MM.1S (cell line): ENCODE measurements at regions not wholly inside any gene's neighbourhood (a gene's known extent, or its start where the extent isn't known, plus 50 kb on each side); places are given as distances from the start of the nearest gene placed in this dataset.

ENCODE experiments used
- DNase-seq: peaks from one replicate; pipeline ENCODE4 v3.0.0-alpha.2; 2015
- H2AFZ ChIP-seq: fragments of 300-600 bp; sonication (generic); 2 replicates; pipeline ENCODE4 v1.6.0; 2016; ENCODE audit warnings: antibody characterized with exemption, low read length
- H3F3A ChIP-seq: fragments of 300-600 bp; sonication (generic); 2 replicates; pipeline ENCODE4 v1.6.1; 2016; ENCODE audit warnings: mild to moderate bottlenecking, antibody characterized with exemption, low read length, moderate library complexity, mixed read lengths; ENCODE audit not compliant: insufficient read depth
- H3K27ac ChIP-seq: fragments of 300-600 bp; sonication (generic); 2 replicates; pipeline ENCODE4 v1.5.1; 2016; ENCODE audit warnings: mild to moderate bottlenecking, low read length
- H3K27me3 ChIP-seq: fragments of 300-600 bp; sonication (generic); replicated peaks from 2 replicates; pipeline ENCODE4 v1.6.0; 2016; ENCODE audit warnings: low read length; ENCODE audit not compliant: insufficient read depth
- H3K36me3 ChIP-seq: fragments of 300-600 bp; sonication (generic); replicated peaks from 2 replicates; pipeline ENCODE4 v1.6.1; 2016; ENCODE audit warnings: mild to moderate bottlenecking, low read length, mixed read lengths; ENCODE audit not compliant: insufficient read depth
- H3K4me1 ChIP-seq: fragments of 300-600 bp; sonication (generic); 2 replicates; pipeline ENCODE4 v1.6.1; 2016; ENCODE audit warnings: low read length, mixed read lengths
- H3K4me2 ChIP-seq: fragments of 300-600 bp; sonication (generic); 2 replicates; pipeline ENCODE4 v1.6.0; 2016; ENCODE audit warnings: low read depth, low read length
- H3K4me3 ChIP-seq: fragments of 300-600 bp; sonication (generic); 2 replicates; pipeline ENCODE4 v1.5.1; 2016; ENCODE audit warnings: low read length, mixed read lengths
- H3K79me2 ChIP-seq: fragments of 300-600 bp; sonication (generic); 2 replicates; pipeline ENCODE4 v1.6.1; 2016; ENCODE audit warnings: mixed run types, low read length, mixed read lengths
- H3K9ac ChIP-seq: fragments of 300-600 bp; sonication (generic); 2 replicates; pipeline ENCODE4 v1.6.1; 2016; ENCODE audit warnings: low read length, mixed read lengths
- H3K9me2 ChIP-seq: fragments of 300-600 bp; sonication (generic); replicated peaks from 2 replicates; pipeline ENCODE4 v1.6.1; 2016; ENCODE audit warnings: mild to moderate bottlenecking, low read length, mixed read lengths; ENCODE audit not compliant: insufficient read depth
- H3K9me3 ChIP-seq: fragments of 300-600 bp; sonication (generic); replicated peaks from 2 replicates; pipeline ENCODE4 v1.6.1; 2016; ENCODE audit warnings: mild to moderate bottlenecking, low read length, mixed read lengths; ENCODE audit not compliant: insufficient read depth
- H4K20me1 ChIP-seq: fragments of 300-600 bp; sonication (generic); 2 replicates; pipeline ENCODE4 v1.6.1; 2016; ENCODE audit warnings: mild to moderate bottlenecking, low read length, moderate library complexity, mixed read lengths; ENCODE audit not compliant: insufficient read depth
- EZH2 ChIP-seq: fragments of 300-600 bp; sonication (generic); optimal IDR thresholded peaks from 2 replicates; pipeline ENCODE3; 2017; ENCODE audit warnings: low read depth, mild to moderate bottlenecking, antibody characterized with exemption, low read length, mixed read lengths
- EZH2phosphoT487 ChIP-seq: fragments of 300-600 bp; sonication (generic); IDR thresholded peaks from 2 replicates; pipeline ENCODE4 v1.6.1; 2018; ENCODE audit warnings: antibody characterized with exemption, low read length
- TF ChIP-seq, protein P1 (sequence below): fragments of 300-600 bp; sonication (generic); IDR thresholded peaks from 2 replicates; pipeline ENCODE4 v1.5.1; 2016; ENCODE audit warnings: antibody characterized with exemption, low read length, mixed read lengths

DNA sequence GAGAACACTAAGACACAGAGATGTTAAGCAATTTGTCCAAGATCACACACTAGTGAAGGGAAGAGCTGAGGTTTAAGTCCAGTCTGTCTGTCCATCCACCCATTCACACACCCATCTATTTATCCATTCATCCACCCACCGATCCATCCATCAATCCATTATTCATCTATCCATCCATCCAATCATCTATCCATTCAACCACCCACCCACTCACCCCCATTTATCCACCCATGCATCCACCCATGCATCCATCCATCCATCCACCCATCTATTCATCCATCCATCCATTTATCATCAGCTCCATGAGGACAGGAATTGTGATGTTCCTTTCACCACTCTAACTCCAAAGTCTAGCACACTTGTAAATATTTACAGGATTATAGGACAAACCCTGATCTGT lies 242.3 kb upstream of the PMEPA1 start:
- Histone ChIP-seq H3K9me2 (no peaks in the 10 kb centered on the region), H3K4me3 (no peak overlapping the region), H4K20me1 (no peaks in the 10 kb centered on the region), H3K4me1 (no peaks in the 10 kb centered on the region), H3K9ac (no peak overlapping the region), H3F3A (no peaks in the 10 kb centered on the region), H3K27me3 (peaks cover 82% of the 10 kb centered on the region), H3K4me2 (no peak overlapping the region), H3K79me2 (no peaks in the 10 kb centered on the region), H2AFZ (no peak overlapping the region), H3K27ac (no peak overlapping the region), H3K9me3 (no peaks in the 10 kb centered on the region), H3K36me3 (no peaks in the 10 kb centered on the region)
- TF ChIP-seq, protein P1, sequence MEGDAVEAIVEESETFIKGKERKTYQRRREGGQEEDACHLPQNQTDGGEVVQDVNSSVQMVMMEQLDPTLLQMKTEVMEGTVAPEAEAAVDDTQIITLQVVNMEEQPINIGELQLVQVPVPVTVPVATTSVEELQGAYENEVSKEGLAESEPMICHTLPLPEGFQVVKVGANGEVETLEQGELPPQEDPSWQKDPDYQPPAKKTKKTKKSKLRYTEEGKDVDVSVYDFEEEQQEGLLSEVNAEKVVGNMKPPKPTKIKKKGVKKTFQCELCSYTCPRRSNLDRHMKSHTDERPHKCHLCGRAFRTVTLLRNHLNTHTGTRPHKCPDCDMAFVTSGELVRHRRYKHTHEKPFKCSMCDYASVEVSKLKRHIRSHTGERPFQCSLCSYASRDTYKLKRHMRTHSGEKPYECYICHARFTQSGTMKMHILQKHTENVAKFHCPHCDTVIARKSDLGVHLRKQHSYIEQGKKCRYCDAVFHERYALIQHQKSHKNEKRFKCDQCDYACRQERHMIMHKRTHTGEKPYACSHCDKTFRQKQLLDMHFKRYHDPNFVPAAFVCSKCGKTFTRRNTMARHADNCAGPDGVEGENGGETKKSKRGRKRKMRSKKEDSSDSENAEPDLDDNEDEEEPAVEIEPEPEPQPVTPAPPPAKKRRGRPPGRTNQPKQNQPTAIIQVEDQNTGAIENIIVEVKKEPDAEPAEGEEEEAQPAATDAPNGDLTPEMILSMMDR = no peak
- TF ChIP-seq EZH2 (no peak), EZH2phosphoT487 (no peak)
- no peak for DNase-seq

DNA sequence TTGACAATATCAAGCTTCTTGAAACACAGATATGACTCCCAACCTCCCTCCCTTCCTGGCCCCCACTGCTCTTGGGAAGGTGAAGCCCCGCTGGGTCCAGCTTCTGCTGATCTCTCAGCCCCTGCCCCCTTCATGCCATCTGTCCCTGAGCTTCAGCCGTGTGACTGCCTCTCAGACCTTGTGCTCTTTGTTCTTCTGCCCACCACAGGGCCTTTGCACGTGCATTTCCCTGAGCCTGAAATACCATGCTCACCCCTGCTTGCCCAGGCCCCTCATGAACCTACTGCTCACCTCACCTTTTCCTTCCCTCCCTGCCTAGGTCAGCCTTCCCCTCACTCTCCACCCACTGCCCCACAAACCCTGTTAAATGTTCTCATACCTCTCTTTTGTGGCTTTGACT lies 241.7 kb upstream of the PMEPA1 start:
- H3K9me2 ChIP-seq = no peaks in the 10 kb centered on the region
- TF ChIP-seq EZH2 (no peak), EZH2phosphoT487 (no peak)
- TF ChIP-seq, protein P1 = no peak
- H3K79me2 ChIP-seq = no peaks in the 10 kb centered on the region
- no peak overlapping the region for H3K27ac ChIP-seq
- no peak overlapping the region for H3K4me3 ChIP-seq
- no peak for DNase-seq
- no peaks in the 10 kb centered on the region for H3K4me1 ChIP-seq
- no peak overlapping the region for H3K4me2 ChIP-seq
- H3K36me3 ChIP-seq = no peaks in the 10 kb centered on the region
- no peaks in the 10 kb centered on the region for H4K20me1 ChIP-seq
- peaks cover 81% of the 10 kb centered on the region for H3K27me3 ChIP-seq
- no peak overlapping the region for H3K9ac ChIP-seq
- no peaks in the 10 kb centered on the region for H3K9me3 ChIP-seq
- no peaks in the 10 kb centered on the region for H3F3A ChIP-seq
- no peak overlapping the region for H2AFZ ChIP-seq

DNA sequence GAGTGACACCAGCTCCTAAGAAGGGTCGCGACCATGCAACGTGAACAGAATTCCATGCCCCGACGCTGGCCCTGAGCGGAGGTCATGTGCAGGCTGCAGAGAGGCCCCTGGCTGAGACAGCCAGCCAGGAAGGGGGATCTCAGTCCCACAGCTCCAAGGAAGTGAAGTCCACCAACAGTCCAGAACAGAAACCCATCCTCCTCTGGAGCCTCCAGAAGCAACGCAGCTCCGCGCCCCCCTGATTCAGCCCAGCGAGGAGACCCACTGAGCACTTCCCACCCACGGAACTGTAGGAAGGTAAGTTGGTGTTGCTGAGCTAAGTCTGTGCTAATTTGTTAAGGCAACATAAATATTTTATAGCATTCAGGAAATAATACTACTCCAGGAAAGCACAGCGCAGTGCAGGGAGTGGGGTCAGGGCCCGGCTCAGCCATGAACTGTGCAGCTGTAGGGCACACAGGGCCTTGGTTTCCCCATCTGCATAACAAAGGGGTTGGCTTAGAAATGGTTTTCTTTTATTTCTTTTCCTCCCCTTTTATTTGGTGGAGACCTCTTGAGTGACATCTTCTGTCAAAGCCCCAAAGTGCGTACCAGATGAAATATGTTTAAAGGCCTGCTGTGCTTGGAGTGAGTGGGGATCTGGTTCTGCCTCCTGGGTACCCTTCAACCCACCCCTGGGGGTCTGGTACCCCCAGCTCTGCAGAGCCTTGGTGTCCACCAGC lies 241.1 kb upstream of the PMEPA1 start:
- TF ChIP-seq, protein P1 = no peak
- no peak for TF ChIP-seq EZH2phosphoT487
- TF ChIP-seq EZH2 = no peak
- Histone ChIP-seq H3F3A (no peaks in the 10 kb centered on the region), H3K9ac (no peak overlapping the region), H2AFZ (no peak overlapping the region), H3K9me2 (no peaks in the 10 kb centered on the region), H3K9me3 (no peaks in the 10 kb centered on the region), H3K36me3 (no peaks in the 10 kb centered on the region), H3K79me2 (no peaks in the 10 kb centered on the region), H3K27ac (no peak overlapping the region), H3K4me2 (no peak overlapping the region), H3K27me3 (peaks cover 81% of the 10 kb centered on the region), H3K4me3 (no peak overlapping the region), H3K4me1 (no peaks in the 10 kb centered on the region), H4K20me1 (no peaks in the 10 kb centered on the region)
- DNase-seq = no peak
